Naive thymus-derived CD4-positive, alpha-beta T cell (primary cell): ENCODE measurements at regions not wholly inside any gene's neighbourhood (a gene's known extent, or its start where the extent isn't known, plus 50 kb on each side); places are given as distances from the start of the nearest gene placed in this dataset.

Source experiments
- ATAC-seq: fragments of 150-1000 bp; cut with Tn5 transposase; 2 replicates; pipeline ENCODE4 v1.10.0; 2021; ENCODE audit warnings: mild to moderate bottlenecking, moderate library complexity
- CTCF ChIA-PET: fragments of 350-600 bp; sonication (Branson Sonifier 250); formaldehyde crosslinking; loops from one replicate; lab custom pipeline; 2021; ENCODE audit warnings: antibody characterized with exemption; lab: Charles Lee
- POLR2A ChIA-PET: fragments of 350-600 bp; sonication (Branson Sonifier 250); formaldehyde crosslinking; loops from one replicate; lab custom pipeline; 2021; ENCODE audit warnings: antibody characterized with exemption, inconsistent platforms; lab: Charles Lee
- DNase-seq, 9 donors: peaks; one replicate each; pipeline versions ENCODE4 v3.0.0 to v3.0.0-alpha.2; 2020 to 2022; ENCODE audit warnings: mixed read lengths in 1 of 9
- H3K27ac ChIP-seq: one replicate; pipeline ENCODE4 v1.7.0; 2013; ENCODE audit warnings: mild to moderate bottlenecking, low read depth, low read length, moderate library complexity
- H3K27me3 ChIP-seq, 2 donors: one replicate each; pipeline ENCODE4 v1.7.0; 2013; ENCODE audit warnings: low read length in 2 of 2, mild to moderate bottlenecking in 2 of 2, moderate library complexity in 2 of 2; ENCODE audit not compliant: control insufficient read depth in 2 of 2, insufficient read depth in 2 of 2
- H3K36me3 ChIP-seq, 3 experiments: 1 replicate in 2 of 3; 2 replicates in 1 of 3; pipeline ENCODE4 v1.7.0; 2013; ENCODE audit warnings: low read length in 3 of 3, mild to moderate bottlenecking in 3 of 3, moderate library complexity in 1 of 3; ENCODE audit not compliant: insufficient read depth in 3 of 3, control insufficient read depth in 2 of 3
- H3K4me1 ChIP-seq, 2 donors: one replicate each; pipeline ENCODE4 v1.7.0; 2013; ENCODE audit warnings: low read length in 2 of 2, mild to moderate bottlenecking in 2 of 2, moderate library complexity in 1 of 2; ENCODE audit not compliant: control insufficient read depth in 2 of 2, insufficient read depth in 2 of 2
- H3K4me3 ChIP-seq: 2 replicates; pipeline ENCODE4 v1.7.0; 2013; ENCODE audit warnings: mild to moderate bottlenecking, low read length
- H3K9me3 ChIP-seq, 3 experiments: 1 replicate in 2 of 3; 2 replicates in 1 of 3; pipeline ENCODE4 v1.7.0; 2013; ENCODE audit warnings: low read length in 3 of 3; ENCODE audit not compliant: control insufficient read depth in 2 of 3
- H3K27ac Mint-ChIP-seq, 9 donors: one replicate each; pipeline ENCODE4 v1.8.0; 2020 to 2022; ENCODE audit warnings: mixed read lengths in 9 of 9, mild to moderate bottlenecking in 8 of 9, moderate library complexity in 5 of 9, inconsistent platforms in 2 of 9
- H3K27me3 Mint-ChIP-seq, 5 donors: one replicate each; pipeline ENCODE4 v1.8.0; 2021 to 2022; ENCODE audit warnings: mixed read lengths in 5 of 5, mild to moderate bottlenecking in 1 of 5
- H3K36me3 Mint-ChIP-seq, 5 donors: one replicate each; pipeline ENCODE4 v1.8.0; 2020 to 2022; ENCODE audit warnings: mixed read lengths in 5 of 5, mild to moderate bottlenecking in 3 of 5, inconsistent platforms in 1 of 5
- H3K4me1 Mint-ChIP-seq, 7 donors: one replicate each; pipeline ENCODE4 v1.8.0; 2020 to 2022; ENCODE audit warnings: mixed read lengths in 7 of 7, mild to moderate bottlenecking in 3 of 7, inconsistent platforms in 1 of 7
- H3K4me3 Mint-ChIP-seq, 10 donors: one replicate each; pipeline ENCODE4 v1.8.0; 2020 to 2022; ENCODE audit warnings: mild to moderate bottlenecking in 10 of 10, mixed read lengths in 10 of 10, moderate library complexity in 6 of 10, inconsistent platforms in 2 of 10
- H3K9me3 Mint-ChIP-seq, 11 donors: one replicate each; pipeline ENCODE4 v1.8.0; 2020 to 2022; ENCODE audit warnings: mixed read lengths in 11 of 11, mild to moderate bottlenecking in 4 of 11, inconsistent platforms in 1 of 11, moderate library complexity in 1 of 11
- intact Hi-C, 2 donors: fragments of 100-400 bp; cut with micrococcal nuclease; formaldehyde crosslinking; loops; one replicate each; pipeline ENCODE4 v1.15.1; 2023

- POLR2A ChIA-PET, result no interaction called here
- no peaks in the 10 kb centered on the region for H3K36me3 ChIP-seq
- H3K27ac ChIP-seq, result no peak overlapping the region
- no peak for DNase-seq
- no peaks in the 10 kb centered on the region for H3K27me3 ChIP-seq
- Mint-ChIP-seq H3K4me1 (no peaks in the 10 kb centered on the region), H3K27ac (no peak overlapping the region), H3K4me3 (no peak overlapping the region), H3K9me3 (peaks cover 0 to 6% (median 0%) of the 10 kb centered on the region in 11 donors), H3K36me3 (no peaks in the 10 kb centered on the region), H3K27me3 (no peaks in the 10 kb centered on the region)
- H3K9me3 ChIP-seq, result no peaks in the 10 kb centered on the region
- no peak for ATAC-seq
- H3K4me1 ChIP-seq, result no peaks in the 10 kb centered on the region
- intact Hi-C loops, result no loop called here
- H3K4me3 ChIP-seq, result no peak overlapping the region
- CTCF ChIA-PET, result no interaction called here
Observed at GRCh38 chr4:31442236-31442635, 722.1 kb downstream of the PCDH7 start.

GRCh38 chr4:31445526-31445925, 725.4 kb downstream of the PCDH7 start:
- ChIA-PET CTCF (no interaction called here), POLR2A (no interaction called here)
- Mint-ChIP-seq H3K4me3 (no peak overlapping the region), H3K36me3 (no peaks in the 10 kb centered on the region), H3K27me3 (no peaks in the 10 kb centered on the region), H3K9me3 (peaks cover 0 to 6% (median 0%) of the 10 kb centered on the region in 11 donors), H3K4me1 (no peaks in the 10 kb centered on the region), H3K27ac (no peak overlapping the region)
- intact Hi-C loops, result no loop called here
- Histone ChIP-seq H3K36me3 (no peaks in the 10 kb centered on the region), H3K4me3 (no peak overlapping the region), H3K27ac (no peak overlapping the region), H3K4me1 (no peaks in the 10 kb centered on the region), H3K27me3 (no peaks in the 10 kb centered on the region), H3K9me3 (no peaks in the 10 kb centered on the region)
- DNase-seq (no peak), ATAC-seq (no peak)

GRCh38 chr4:31455612-31456011, 735.4 kb downstream of the PCDH7 start:
- Histone ChIP-seq H3K4me3 (no peak overlapping the region), H3K9me3 (no peaks in the 10 kb centered on the region), H3K27ac (no peak overlapping the region), H3K27me3 (no peaks in the 10 kb centered on the region), H3K36me3 (no peaks in the 10 kb centered on the region), H3K4me1 (no peaks in the 10 kb centered on the region)
- Mint-ChIP-seq H3K27me3 (no peaks in the 10 kb centered on the region), H3K36me3 (no peaks in the 10 kb centered on the region), H3K27ac (no peak overlapping the region), H3K4me3 (no peak overlapping the region), H3K4me1 (peaks cover 0 to 3% (median 0%) of the 10 kb centered on the region in 7 donors), H3K9me3 (peaks cover 0 to 12% (median 8%) of the 10 kb centered on the region in 11 donors)
- DNase-seq, result no peak
- no peak for ATAC-seq
- ChIA-PET CTCF (no interaction called here), POLR2A (no interaction called here)
- intact Hi-C loops, result no loop called here

GRCh38 chr4:31458813-31459212, 738.6 kb downstream of the PCDH7 start:
- H3K4me3 ChIP-seq, result no peak overlapping the region
- POLR2A ChIA-PET, result no interaction called here
- CTCF ChIA-PET, result no interaction called here
- Mint-ChIP-seq H3K27me3 (no peaks in the 10 kb centered on the region), H3K4me1 (peaks cover 0 to 3% (median 0%) of the 10 kb centered on the region in 7 donors), H3K9me3 (peaks cover 1 to 14% (median 8%) of the 10 kb centered on the region in 11 donors), H3K4me3 (no peak overlapping the region), H3K27ac (no peak overlapping the region), H3K36me3 (no peaks in the 10 kb centered on the region)
- intact Hi-C loops, result no loop called here
- no peaks in the 10 kb centered on the region for H3K4me1 ChIP-seq
- ATAC-seq (no peak), DNase-seq (no peak)
- H3K27me3 ChIP-seq, result no peaks in the 10 kb centered on the region
- no peaks in the 10 kb centered on the region for H3K36me3 ChIP-seq
- H3K27ac ChIP-seq, result no peak overlapping the region
- no peaks in the 10 kb centered on the region for H3K9me3 ChIP-seq

- no peak overlapping the region for H3K4me3 ChIP-seq
- H3K27ac Mint-ChIP-seq, result no peak overlapping the region
Observed at GRCh38 chr4:31461421-31461820, 741.3 kb downstream of the PCDH7 start.

GRCh38 chr4:31467781-31468180, 747.6 kb downstream of the PCDH7 start:
- Histone ChIP-seq H3K4me3 (no peak overlapping the region), H3K27me3 (no peaks in the 10 kb centered on the region), H3K4me1 (no peaks in the 10 kb centered on the region), H3K36me3 (no peaks in the 10 kb centered on the region), H3K27ac (no peak overlapping the region), H3K9me3 (no peaks in the 10 kb centered on the region)
- H3K4me1 Mint-ChIP-seq, result no peaks in the 10 kb centered on the region
- no peaks in the 10 kb centered on the region for H3K27me3 Mint-ChIP-seq
- no peaks in the 10 kb centered on the region for H3K36me3 Mint-ChIP-seq
- H3K9me3 Mint-ChIP-seq, result peaks cover 0 to 17% (median 6%) of the 10 kb centered on the region in 11 donors
- no peak overlapping the region for H3K27ac Mint-ChIP-seq
- POLR2A ChIA-PET, result no interaction called here
- intact Hi-C loops, result no loop called here
- CTCF ChIA-PET, result no interaction called here
- ATAC-seq (no peak), DNase-seq (no peak)
- no peak overlapping the region for H3K4me3 Mint-ChIP-seq

More at GRCh38 chr4:31461421-31461820, 741.3 kb downstream of the PCDH7 start:
- ChIA-PET CTCF (no interaction called here), POLR2A (no interaction called here)
- ATAC-seq, result no peak
- no peaks in the 10 kb centered on the region for H3K36me3 Mint-ChIP-seq
- H3K4me1 ChIP-seq, result no peaks in the 10 kb centered on the region
- H3K27me3 ChIP-seq, result no peaks in the 10 kb centered on the region
- intact Hi-C loops, result no loop called here
- no peak overlapping the region for H3K4me3 Mint-ChIP-seq
- no peaks in the 10 kb centered on the region for H3K36me3 ChIP-seq
- peaks cover 1 to 28% (median 7%) of the 10 kb centered on the region in 11 donors for H3K9me3 Mint-ChIP-seq
- H3K4me1 Mint-ChIP-seq, result no peaks in the 10 kb centered on the region
- no peak overlapping the region for H3K27ac ChIP-seq
- no peak for DNase-seq
- no peaks in the 10 kb centered on the region for H3K27me3 Mint-ChIP-seq
- no peaks in the 10 kb centered on the region for H3K9me3 ChIP-seq

- Mint-ChIP-seq H3K36me3 (no peaks in the 10 kb centered on the region), H3K27me3 (no peaks in the 10 kb centered on the region), H3K4me1 (no peaks in the 10 kb centered on the region), H3K9me3 (peaks cover 3 to 18% (median 9%) of the 10 kb centered on the region in 11 donors), H3K27ac (no peak overlapping the region), H3K4me3 (no peak overlapping the region)
- CTCF ChIA-PET, result no interaction called here
- Histone ChIP-seq H3K36me3 (no peaks in the 10 kb centered on the region), H3K9me3 (no peaks in the 10 kb centered on the region), H3K27ac (no peak overlapping the region), H3K27me3 (no peaks in the 10 kb centered on the region), H3K4me1 (no peaks in the 10 kb centered on the region), H3K4me3 (no peak overlapping the region)
- ATAC-seq, result no peak
- intact Hi-C loops, result no loop called here
- no peak for DNase-seq
- POLR2A ChIA-PET, result interaction anchor here (0.7 kb wide), 1 partner anchor 31 kb away, joined by 3 read pairs; no protein-coding TSS in a partner anchor
Observed at GRCh38 chr4:31474221-31474620, 754.1 kb downstream of the PCDH7 start.
